ENCODE measurements at regions not wholly inside any gene's neighbourhood (a gene's known extent, or its start where the extent isn't known, plus 50 kb on each side); places are given as distances from the start of the nearest gene placed in this dataset.

- TF ChIP-seq CTCF (IDR thresholded peaks at IDR 0.05; ENCODE audit: low read depth, low read length) (no peak), EZH2phosphoT487 (IDR thresholded peaks at IDR 0.05; ENCODE audit: low read depth) (no peak)
These were observed 151.6 kb upstream of the E2F8 start for GRCh38 chr11:19392321-19392720.
